Heart left ventricle (tissue), 13 donors: ENCODE measurements at regions not wholly inside any gene's neighbourhood (a gene's known extent, or its start where the extent isn't known, plus 50 kb on each side); places are given as distances from the start of the nearest gene placed in this dataset.

Experiments
- POLR2A ChIP-seq, 2 donors: fragments of 450-650 bp; IDR thresholded peaks; one replicate each; pipeline ENCODE4 v1.6.1; 2017; ENCODE audit warnings: antibody characterized with exemption in 2 of 2, mild to moderate bottlenecking in 2 of 2, moderate library complexity in 2 of 2
- TF ChIP-seq, protein P1 (sequence below), 12 donors: fragments of 200-600 bp; sonication (generic) in 4 of 12; IDR thresholded peaks; one replicate each; pipeline versions ENCODE4 v1.5.0 to v1.8.0; 2018 to 2022; ENCODE audit warnings: antibody characterized with exemption in 12 of 12, mild to moderate bottlenecking in 5 of 12
- donor health status: ischemic (EF 13 %, LVEDD 7.1; RV severe dilation, severe dysfunction).
- donor health status: DM: no; HTN: yes; CAD: no.
- donor health status: DM: no; HTN: no; CAD: no.
- donor health status: ischemic (EF 25% LVEDD 6.9; RV normal size, moderate dysfunction).
- donor health status: ischemic (EF 25% LVEDD 5.7; RV mildly dilated, moderate dysfunction).
- donor health status: ischemic (EF 35%, LVEDD 5.7; RV mildly dilated, moderate dysfunction).
- donor health status: nonischemic (EF 11% LVEDD 7.7; RV severe dilation, severe dysfunction).
- donor health status: DM: yes; HTN: yes; CAD: no.
- donor health status: PGD.
- donor health status: ischemic (EF 29% LVEDD 5.4; RV normal size, mild dysfunction).
- donor health status: nonischemic (EF 23%, LVEDD 6.1; RV moderate dilation, normal function).

DNA sequence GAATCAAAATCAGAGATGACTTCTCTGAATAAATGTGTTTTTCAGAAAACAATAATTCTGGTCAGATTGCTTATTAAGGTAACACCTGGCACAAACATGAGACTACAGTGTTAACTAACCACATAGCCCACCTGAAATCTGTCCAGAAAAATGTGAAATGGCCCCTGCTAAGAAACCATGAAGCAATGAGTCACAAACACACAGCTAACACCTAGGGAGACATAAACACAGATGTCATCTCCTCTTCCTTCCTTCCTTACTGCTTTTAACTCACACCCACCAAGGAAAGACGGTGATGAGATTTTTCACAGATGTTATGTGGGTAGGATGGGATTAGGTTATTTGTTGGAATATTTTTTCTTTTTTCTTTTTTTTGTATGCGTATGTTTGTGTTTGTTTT is 315.0 kb upstream of the STAC start:
- no peak for TF ChIP-seq POLR2A (IDR thresholded peaks at IDR 0.05)
- TF ChIP-seq, protein P1, sequence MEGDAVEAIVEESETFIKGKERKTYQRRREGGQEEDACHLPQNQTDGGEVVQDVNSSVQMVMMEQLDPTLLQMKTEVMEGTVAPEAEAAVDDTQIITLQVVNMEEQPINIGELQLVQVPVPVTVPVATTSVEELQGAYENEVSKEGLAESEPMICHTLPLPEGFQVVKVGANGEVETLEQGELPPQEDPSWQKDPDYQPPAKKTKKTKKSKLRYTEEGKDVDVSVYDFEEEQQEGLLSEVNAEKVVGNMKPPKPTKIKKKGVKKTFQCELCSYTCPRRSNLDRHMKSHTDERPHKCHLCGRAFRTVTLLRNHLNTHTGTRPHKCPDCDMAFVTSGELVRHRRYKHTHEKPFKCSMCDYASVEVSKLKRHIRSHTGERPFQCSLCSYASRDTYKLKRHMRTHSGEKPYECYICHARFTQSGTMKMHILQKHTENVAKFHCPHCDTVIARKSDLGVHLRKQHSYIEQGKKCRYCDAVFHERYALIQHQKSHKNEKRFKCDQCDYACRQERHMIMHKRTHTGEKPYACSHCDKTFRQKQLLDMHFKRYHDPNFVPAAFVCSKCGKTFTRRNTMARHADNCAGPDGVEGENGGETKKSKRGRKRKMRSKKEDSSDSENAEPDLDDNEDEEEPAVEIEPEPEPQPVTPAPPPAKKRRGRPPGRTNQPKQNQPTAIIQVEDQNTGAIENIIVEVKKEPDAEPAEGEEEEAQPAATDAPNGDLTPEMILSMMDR (IDR thresholded peaks at IDR 0.05): no peak
